ENCODE measurements at regions not wholly inside any gene's neighbourhood (a gene's known extent, or its start where the extent isn't known, plus 50 kb on each side); places are given as distances from the start of the nearest gene placed in this dataset.

GRCh38 chr4:122091397-122091796 is 60.7 kb upstream of the BLTP1 start:
- intact Hi-C loops (cut with micrococcal nuclease; ENCODE audit: unreplicated experiment) = no loop called here
- POLR2A ChIA-PET = no interaction called here
- no peaks in the 10 kb centered on the region for H3K9me3 ChIP-seq
- DNase-seq = no peak
- H3K9me3 Mint-ChIP-seq (ENCODE audit: unreplicated experiment) = no peaks in the 10 kb centered on the region
- no peak overlapping the region for H3K4me3 Mint-ChIP-seq (ENCODE audit: unreplicated experiment)
- peaks cover 13% of the 10 kb centered on the region for H3K27me3 Mint-ChIP-seq (ENCODE audit: insufficient read depth, unreplicated experiment)
- H3K4me1 Mint-ChIP-seq (ENCODE audit: low read depth, unreplicated experiment) = no peaks in the 10 kb centered on the region
- no peak overlapping the region for H3K4me3 ChIP-seq (ENCODE audit: low read depth, low read length)
- H3K27ac Mint-ChIP-seq (ENCODE audit: unreplicated experiment) = no peak overlapping the region
- H3K27me3 ChIP-seq (replicated peaks; ENCODE audit: control insufficient read depth, insufficient read depth, low read length) = no peaks in the 10 kb centered on the region
- no peaks in the 10 kb centered on the region for H3K4me1 ChIP-seq
- BruUV-seq (replicated peaks) = no TSS peak
- no peak for TF ChIP-seq CTCF (IDR thresholded peaks at IDR 0.05; ENCODE audit: insufficient read depth in 1 of 2, low read depth in 1 of 2, low read length in 1 of 2, severe bottlenecking in 1 of 2, unreplicated experiment in 1 of 2)
- CTCF ChIA-PET = no interaction called here
- no peaks in the 10 kb centered on the region for H3K36me3 Mint-ChIP-seq (ENCODE audit: insufficient read depth, unreplicated experiment)
- no peaks in the 10 kb centered on the region for H3K36me3 ChIP-seq (ENCODE audit: control insufficient read depth, insufficient read depth, low read length)

- CTCF ChIA-PET = no interaction called here
- Histone ChIP-seq H3K4me1 (no peaks in the 10 kb centered on the region), H3K9me3 (no peaks in the 10 kb centered on the region), H3K4me3 (ENCODE audit: low read depth, low read length) (no peak overlapping the region), H3K36me3 (ENCODE audit: control insufficient read depth, insufficient read depth, low read length) (no peaks in the 10 kb centered on the region), H3K27me3 (replicated peaks; ENCODE audit: control insufficient read depth, insufficient read depth, low read length) (no peaks in the 10 kb centered on the region)
- intact Hi-C loops (cut with micrococcal nuclease; ENCODE audit: unreplicated experiment) = no loop called here
- H3K4me1 Mint-ChIP-seq (ENCODE audit: low read depth, unreplicated experiment) = no peaks in the 10 kb centered on the region
- no peaks in the 10 kb centered on the region for H3K36me3 Mint-ChIP-seq (ENCODE audit: insufficient read depth, unreplicated experiment)
- no peak overlapping the region for H3K4me3 Mint-ChIP-seq (ENCODE audit: unreplicated experiment)
- H3K27me3 Mint-ChIP-seq (ENCODE audit: insufficient read depth, unreplicated experiment) = peaks cover 13% of the 10 kb centered on the region
- POLR2A ChIA-PET = no interaction called here
- no peak overlapping the region for H3K27ac Mint-ChIP-seq (ENCODE audit: unreplicated experiment)
- no peak for DNase-seq
- no TSS peak for BruUV-seq (replicated peaks)
- TF ChIP-seq CTCF (IDR thresholded peaks at IDR 0.05; ENCODE audit: insufficient read depth in 1 of 2, low read depth in 1 of 2, low read length in 1 of 2, severe bottlenecking in 1 of 2, unreplicated experiment in 1 of 2) = no peak
- H3K9me3 Mint-ChIP-seq (ENCODE audit: unreplicated experiment) = no peaks in the 10 kb centered on the region
These were observed 61.1 kb upstream of the BLTP1 start for GRCh38 chr4:122090989-122091388.

GRCh38 chr4:122086338-122087065 is 65.6 kb upstream of the BLTP1 start:
- Histone ChIP-seq H3K4me1 (no peaks in the 10 kb centered on the region), H3K36me3 (ENCODE audit: control insufficient read depth, insufficient read depth, low read length) (no peaks in the 10 kb centered on the region), H3K4me3 (ENCODE audit: low read depth, low read length) (no peak overlapping the region), H3K27me3 (replicated peaks; ENCODE audit: control insufficient read depth, insufficient read depth, low read length) (no peaks in the 10 kb centered on the region), H3K9me3 (no peaks in the 10 kb centered on the region)
- no TSS peak for BruUV-seq (replicated peaks)
- no peak for TF ChIP-seq CTCF (IDR thresholded peaks at IDR 0.05; ENCODE audit: insufficient read depth in 1 of 2, low read depth in 1 of 2, low read length in 1 of 2, severe bottlenecking in 1 of 2, unreplicated experiment in 1 of 2)
- Mint-ChIP-seq H3K9me3 (ENCODE audit: unreplicated experiment) (no peaks in the 10 kb centered on the region), H3K36me3 (ENCODE audit: insufficient read depth, unreplicated experiment) (no peaks in the 10 kb centered on the region), H3K4me3 (ENCODE audit: unreplicated experiment) (no peak overlapping the region), H3K27me3 (ENCODE audit: insufficient read depth, unreplicated experiment) (peaks cover 7% of the 10 kb centered on the region), H3K27ac (ENCODE audit: unreplicated experiment) (no peak overlapping the region), H3K4me1 (ENCODE audit: low read depth, unreplicated experiment) (no peaks in the 10 kb centered on the region)
- intact Hi-C loops (cut with micrococcal nuclease; ENCODE audit: unreplicated experiment) = no loop called here
- no peak for DNase-seq
- ChIA-PET POLR2A (no interaction called here), CTCF (no interaction called here)
